H9 (cell line): ENCODE measurements at regions not wholly inside any gene's neighbourhood (a gene's known extent, or its start where the extent isn't known, plus 50 kb on each side); places are given as distances from the start of the nearest gene placed in this dataset.

Source experiments
- DNase-seq: peaks from one replicate; pipeline ENCODE4 v3.0.0-alpha.2; 2017
- H2AFZ ChIP-seq: one replicate; pipeline ENCODE4 v1.6.1; 2013; ENCODE audit warnings: mild to moderate bottlenecking, low read length, control low read depth, moderate library complexity
- H2AK5ac ChIP-seq: 2 replicates; pipeline ENCODE4 v1.6.1; 2013; ENCODE audit warnings: low read length, control low read depth, mixed read lengths; ENCODE audit not compliant: insufficient read length
- H2BK120ac ChIP-seq: one replicate; pipeline ENCODE4 v1.6.1; 2013; ENCODE audit warnings: low read depth, mild to moderate bottlenecking, low read length, control low read depth, inconsistent platforms; ENCODE audit not compliant: poor library complexity, severe bottlenecking
- H2BK12ac ChIP-seq: 2 replicates; pipeline ENCODE4 v1.6.1; 2013; ENCODE audit warnings: low read length, control low read depth, mixed read lengths, low read depth; ENCODE audit not compliant: insufficient read length
- H2BK15ac ChIP-seq: 2 replicates; pipeline ENCODE4 v1.6.1; 2013; ENCODE audit warnings: low read depth, low read length, control low read depth
- H2BK20ac ChIP-seq: one replicate; pipeline ENCODE4 v1.6.1; 2013; ENCODE audit warnings: low read depth, mild to moderate bottlenecking, low read length, control low read depth, inconsistent platforms; ENCODE audit not compliant: poor library complexity, severe bottlenecking
- H2BK5ac ChIP-seq: 2 replicates; pipeline ENCODE4 v1.6.1; 2013; ENCODE audit warnings: low read length, control low read depth, mixed read lengths; ENCODE audit not compliant: insufficient read length
- H3K14ac ChIP-seq: 2 replicates; pipeline ENCODE4 v1.6.1; 2013; ENCODE audit warnings: low read length, control low read depth; ENCODE audit not compliant: insufficient read depth
- H3K18ac ChIP-seq: 2 replicates; pipeline ENCODE4 v1.6.1; 2013; ENCODE audit warnings: low read depth, mild to moderate bottlenecking, mixed read lengths, low read length, control low read depth; ENCODE audit not compliant: insufficient read length
- H3K23ac ChIP-seq: 2 replicates; pipeline ENCODE4 v1.6.1; 2013; ENCODE audit warnings: low read length, control low read depth, mixed read lengths, low read depth; ENCODE audit not compliant: insufficient read length
- H3K23me2 ChIP-seq: 2 replicates; pipeline ENCODE4 v1.6.1; 2013; ENCODE audit warnings: low read depth, mild to moderate bottlenecking, mixed read lengths, low read length, control low read depth; ENCODE audit not compliant: insufficient read length, poor library complexity, severe bottlenecking
- H3K27ac ChIP-seq: 2 replicates; pipeline ENCODE4 v1.5.1; 2013; ENCODE audit warnings: low read length, control low read depth, mixed read lengths, low read depth; ENCODE audit not compliant: insufficient read length
- H3K27me3 ChIP-seq: 2 replicates; pipeline ENCODE4 v1.6.1; 2013; ENCODE audit warnings: low read length, control low read depth, inconsistent platforms; ENCODE audit not compliant: insufficient read depth
- H3K4ac ChIP-seq: 2 replicates; pipeline ENCODE4 v1.6.1; 2013; ENCODE audit warnings: low read depth, mild to moderate bottlenecking, control low read depth, inconsistent platforms, low read length, moderate library complexity
- H3K4me1 ChIP-seq: 2 replicates; pipeline ENCODE4 v1.6.1; 2013; ENCODE audit warnings: low read length, control low read depth, inconsistent platforms; ENCODE audit not compliant: insufficient read depth
- H3K4me2 ChIP-seq: 2 replicates; pipeline ENCODE4 v1.6.1; 2013; ENCODE audit warnings: low read length, control low read depth, mixed read lengths; ENCODE audit not compliant: insufficient read length, insufficient read depth
- H3K56ac ChIP-seq: 2 replicates; pipeline ENCODE4 v1.6.1; 2013; ENCODE audit warnings: low read depth, mild to moderate bottlenecking, mixed read lengths, low read length, control low read depth; ENCODE audit not compliant: insufficient read length
- H3K79me1 ChIP-seq: 2 replicates; pipeline ENCODE4 v1.6.1; 2013; ENCODE audit warnings: low read depth, mild to moderate bottlenecking, moderate library complexity, low read length, control low read depth, inconsistent platforms; ENCODE audit not compliant: insufficient read depth, poor library complexity, severe bottlenecking
- H3K79me2 ChIP-seq: 2 replicates; pipeline ENCODE4 v1.6.1; 2013; ENCODE audit warnings: low read length, control low read depth, inconsistent platforms; ENCODE audit not compliant: insufficient read depth
- H3K9ac ChIP-seq: 2 replicates; pipeline ENCODE4 v1.6.1; 2013; ENCODE audit warnings: low read length, control low read depth, mixed read lengths; ENCODE audit not compliant: insufficient read length; ENCODE audit errors: extremely low read depth
- H3K9me3 ChIP-seq: one replicate; pipeline ENCODE4 v1.6.1; 2013; ENCODE audit warnings: low read depth, low read length, inconsistent platforms; ENCODE audit not compliant: control insufficient read depth
- H3T11ph ChIP-seq: one replicate; pipeline ENCODE4 v1.6.1; 2013; ENCODE audit warnings: mild to moderate bottlenecking, low read length, control low read depth, inconsistent platforms
- H4K20me1 ChIP-seq: one replicate; pipeline ENCODE4 v1.6.1; 2013; ENCODE audit not compliant: control insufficient read depth, insufficient read length, insufficient read depth
- H4K5ac ChIP-seq: 2 replicates; pipeline ENCODE4 v1.6.1; 2013; ENCODE audit warnings: low read depth, mild to moderate bottlenecking, mixed read lengths, low read length, control low read depth; ENCODE audit not compliant: insufficient read length
- H4K8ac ChIP-seq: replicated peaks from 2 replicates; pipeline ENCODE4 v1.6.1; 2013; ENCODE audit warnings: low read length, control low read depth, mixed read lengths, low read depth; ENCODE audit not compliant: insufficient read length
- H4K91ac ChIP-seq: 2 replicates; pipeline ENCODE4 v1.6.1; 2013; ENCODE audit warnings: low read depth, mild to moderate bottlenecking, moderate library complexity, mixed read lengths, low read length, control low read depth; ENCODE audit not compliant: insufficient read length
- H3K27ac Mint-ChIP-seq, 3 experiments: 2 replicates in 2 of 3; 3 replicates in 1 of 3; pipeline ENCODE4 v1.8.0; 2020 to 2021; ENCODE audit warnings: mixed read lengths in 3 of 3, mild to moderate bottlenecking in 1 of 3, moderate library complexity in 1 of 3
- H3K27me3 Mint-ChIP-seq: 2 replicates; pipeline ENCODE4 v1.8.0; 2021; ENCODE audit warnings: low read depth, mild to moderate bottlenecking, moderate library complexity, mixed read lengths
- H3K36me3 Mint-ChIP-seq, 3 experiments: 2 replicates in 2 of 3; 3 replicates in 1 of 3; pipeline ENCODE4 v1.8.0; 2020 to 2021; ENCODE audit warnings: low read depth in 3 of 3, mixed read lengths in 3 of 3; ENCODE audit not compliant: insufficient read depth in 1 of 3
- H3K4me1 Mint-ChIP-seq, 2 experiments: 2 replicates each; pipeline ENCODE4 v1.8.0; 2020; ENCODE audit warnings: mixed read lengths in 2 of 2
- H3K4me3 Mint-ChIP-seq, 2 experiments: 2 replicates in 1 of 2; 3 replicates in 1 of 2; pipeline ENCODE4 v1.8.0; 2020 to 2021; ENCODE audit warnings: mild to moderate bottlenecking in 2 of 2, mixed read lengths in 2 of 2, moderate library complexity in 1 of 2
- H3K9me3 Mint-ChIP-seq, 2 experiments: 2 replicates in 1 of 2; 3 replicates in 1 of 2; pipeline ENCODE4 v1.8.0; 2020; ENCODE audit warnings: mild to moderate bottlenecking in 2 of 2, mixed read lengths in 2 of 2, moderate library complexity in 1 of 2
- WGBS: extraction: QIAGEN DNeasy Blood & Tissue Kit; methylation state at CpG from one replicate; pipeline ENCODE4 v1.1.7; 2013; ENCODE audit warnings: missing lambda C conversion rate, low lambda C conversion rate, mixed read lengths; ENCODE audit not compliant: insufficient read length; ENCODE audit errors: extremely low coverage; 5-methylcytosine and 5-hydroxymethylcytosine counted together
- TF ChIP-seq, protein P1 (sequence below): fragments of 200-600 bp; sonication (generic); conservative IDR thresholded peaks from 3 replicates; pipeline ENCODE4 v1.8.0; 2021; ENCODE audit warnings: antibody characterized with exemption, mild to moderate bottlenecking

- Mint-ChIP-seq H3K36me3 (no peaks in the 10 kb centered on the region), H3K27me3 (no peaks in the 10 kb centered on the region; the same call in none of the 2 replicates), H3K9me3 (peaks cover 0 to 1% of the 10 kb centered on the region in 2 experiments; a peak in 1 of 5 replicates), H3K4me1 (peaks cover 3 to 5% of the 10 kb centered on the region in 2 experiments; a peak in 2 of 4 replicates), H3K27ac (no peak overlapping the region), H3K4me3 (no peak overlapping the region)
- Histone ChIP-seq H4K5ac (no peak overlapping the region), H3K23ac (no peak overlapping the region), H3K4me2 (no peak overlapping the region), H3K79me2 (no peaks in the 10 kb centered on the region), H3K9me3 (no peaks in the 10 kb centered on the region), H2AFZ (no peak overlapping the region), H2BK12ac (no peak overlapping the region), H3K23me2 (no peaks in the 10 kb centered on the region), H3K79me1 (no peaks in the 10 kb centered on the region), H2AK5ac (no peak overlapping the region), H2BK5ac (no peak overlapping the region), H3K56ac (no peak overlapping the region), H3K27ac (no peak overlapping the region), H4K20me1 (no peaks in the 10 kb centered on the region), H4K8ac (no peak overlapping the region), H3K4me1 (no peaks in the 10 kb centered on the region), H2BK20ac (no peak overlapping the region), H3K14ac (no peak overlapping the region), H3K9ac (no peak overlapping the region), H3K27me3 (no peaks in the 10 kb centered on the region), H3T11ph (no peak overlapping the region), H3K4ac (no peak overlapping the region), H4K91ac (no peak overlapping the region), H2BK120ac (no peak overlapping the region), H2BK15ac (no peak overlapping the region), H3K18ac (no peak overlapping the region)
- TF ChIP-seq, protein P1, sequence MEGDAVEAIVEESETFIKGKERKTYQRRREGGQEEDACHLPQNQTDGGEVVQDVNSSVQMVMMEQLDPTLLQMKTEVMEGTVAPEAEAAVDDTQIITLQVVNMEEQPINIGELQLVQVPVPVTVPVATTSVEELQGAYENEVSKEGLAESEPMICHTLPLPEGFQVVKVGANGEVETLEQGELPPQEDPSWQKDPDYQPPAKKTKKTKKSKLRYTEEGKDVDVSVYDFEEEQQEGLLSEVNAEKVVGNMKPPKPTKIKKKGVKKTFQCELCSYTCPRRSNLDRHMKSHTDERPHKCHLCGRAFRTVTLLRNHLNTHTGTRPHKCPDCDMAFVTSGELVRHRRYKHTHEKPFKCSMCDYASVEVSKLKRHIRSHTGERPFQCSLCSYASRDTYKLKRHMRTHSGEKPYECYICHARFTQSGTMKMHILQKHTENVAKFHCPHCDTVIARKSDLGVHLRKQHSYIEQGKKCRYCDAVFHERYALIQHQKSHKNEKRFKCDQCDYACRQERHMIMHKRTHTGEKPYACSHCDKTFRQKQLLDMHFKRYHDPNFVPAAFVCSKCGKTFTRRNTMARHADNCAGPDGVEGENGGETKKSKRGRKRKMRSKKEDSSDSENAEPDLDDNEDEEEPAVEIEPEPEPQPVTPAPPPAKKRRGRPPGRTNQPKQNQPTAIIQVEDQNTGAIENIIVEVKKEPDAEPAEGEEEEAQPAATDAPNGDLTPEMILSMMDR, result no peak
- no peak for DNase-seq
- WGBS, result no CpG with 5 or more reads among the region's 6 CpGs
Observed at GRCh38 chr2:105682401-105682800, 62.3 kb upstream of the NCK2 start.
